ENCODE measurements at regions not wholly inside any gene's neighbourhood (a gene's known extent, or its start where the extent isn't known, plus 50 kb on each side); places are given as distances from the start of the nearest gene placed in this dataset.
"Not testable (repeated sequence)": the region's sequence is repeated elsewhere in the genome, so short reads cannot be mapped to it uniquely, and the experiment has no call there.

DNA sequence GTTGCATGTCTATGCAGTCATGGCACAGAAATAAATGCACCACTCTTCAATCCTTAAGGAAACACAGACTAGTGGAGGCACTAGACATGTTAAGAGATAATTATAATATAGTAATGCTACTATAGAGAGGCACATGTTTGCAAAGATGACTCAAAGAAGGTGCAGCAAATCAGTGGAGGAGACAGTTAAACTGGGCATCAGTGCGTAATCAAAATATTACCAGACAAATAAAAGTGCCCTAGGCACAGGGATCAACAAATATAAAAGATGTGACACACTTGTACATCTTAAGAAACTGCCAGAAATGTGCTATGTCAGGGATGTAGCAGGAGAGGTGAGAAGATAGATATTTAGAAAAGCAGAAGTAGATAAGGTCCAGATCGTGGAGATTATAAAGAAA, 642.1 kb downstream of the SLCO4C1 start:
- no peak for DNase-seq (ENCODE audit: low read depth)

GRCh38 chr5:101647861-101648260, 648.2 kb downstream of the SLCO4C1 start:
- no peak for DNase-seq (ENCODE audit: low read depth)

GRCh38 chr5:101643794-101644193, 652.3 kb downstream of the SLCO4C1 start:
- DNase-seq (ENCODE audit: low read depth) = no peak

DNA sequence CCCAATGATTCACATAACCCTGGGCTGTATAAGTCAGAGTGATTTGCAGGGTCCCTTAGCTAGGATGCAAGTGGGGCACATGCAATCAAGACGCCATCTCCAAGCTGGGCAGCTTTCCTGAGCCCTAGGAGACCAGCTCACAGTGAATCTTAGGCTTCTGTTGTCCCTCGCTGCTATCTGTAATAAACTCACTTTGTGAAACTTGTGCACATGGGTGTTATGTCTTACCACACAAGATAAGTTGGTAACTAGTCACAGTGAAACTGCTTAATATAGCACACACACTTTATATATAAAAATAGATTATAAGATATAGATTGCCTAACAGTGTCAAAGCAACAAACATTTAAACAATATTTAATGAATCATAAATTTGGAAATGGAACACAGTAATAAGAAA, 658.5 kb downstream of the SLCO4C1 start:
- no peak for DNase-seq (ENCODE audit: low read depth)

DNA sequence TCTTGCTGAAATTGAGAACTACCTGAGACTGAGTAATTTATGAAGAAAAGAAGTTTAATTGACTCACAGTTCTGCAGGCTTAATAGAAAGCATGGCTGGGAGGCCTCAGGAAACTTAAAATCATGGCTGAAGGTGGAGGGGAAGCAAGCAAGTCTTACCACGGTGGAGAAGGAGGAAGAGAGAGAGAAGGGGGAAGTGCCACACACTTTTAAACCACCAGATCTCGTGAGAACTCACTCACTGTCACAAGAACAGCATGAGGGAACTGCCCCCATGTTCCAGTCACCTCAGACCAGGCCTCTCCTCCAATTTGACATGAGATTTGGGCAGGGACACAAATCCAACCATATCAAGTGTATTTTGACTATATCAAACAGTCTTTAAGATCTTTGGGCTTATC, 668.3 kb downstream of the SLCO4C1 start:
- not testable (repeated sequence) for DNase-seq (ENCODE audit: low read depth)

- no peak for DNase-seq (ENCODE audit: low read depth)
Observed at GRCh38 chr5:101626572-101626971, 669.5 kb downstream of the SLCO4C1 start.

- DNase-seq (ENCODE audit: low read depth) = no peak
Observed at GRCh38 chr5:101611039-101611438, 685.0 kb downstream of the SLCO4C1 start.

DNA sequence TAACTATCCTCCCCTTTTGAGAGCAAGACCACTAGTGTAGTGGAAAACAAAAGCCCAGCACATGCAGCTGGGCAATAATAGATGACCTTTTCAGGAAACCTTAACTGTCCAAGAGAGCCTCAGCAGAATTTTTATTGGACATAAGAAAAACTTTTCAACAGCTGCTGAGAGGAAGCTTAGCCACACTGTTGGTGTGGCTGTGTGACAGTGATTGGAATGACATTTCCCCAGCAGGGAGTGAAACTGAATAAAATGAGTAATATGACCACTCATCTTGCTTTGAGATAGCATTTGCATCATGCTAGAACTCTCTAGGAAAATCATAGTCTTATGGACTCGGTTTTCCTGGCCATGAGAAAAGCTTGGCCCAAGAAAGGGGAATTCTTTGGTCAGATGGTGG, 687.8 kb downstream of the SLCO4C1 start:
- DNase-seq (ENCODE audit: low read depth) = no peak

DNA sequence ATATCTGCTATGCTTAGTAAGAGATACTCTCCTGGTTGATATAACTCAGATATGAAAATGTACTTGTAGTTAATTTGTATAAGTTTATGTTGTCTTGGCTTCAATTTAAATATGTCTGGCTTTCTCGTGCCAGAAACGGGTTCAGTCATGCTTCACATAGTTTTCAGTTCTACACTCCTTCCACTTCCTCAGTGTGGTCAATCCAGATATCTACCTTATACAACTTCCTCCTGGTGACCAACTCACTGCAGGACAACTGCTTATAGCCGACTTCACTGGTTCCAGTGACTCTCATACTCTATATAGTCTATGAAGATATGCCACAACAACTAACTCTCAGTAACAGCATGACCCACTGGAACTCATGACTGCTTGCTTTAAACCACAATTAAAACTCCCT, 690.4 kb downstream of the SLCO4C1 start:
- no peak for DNase-seq (ENCODE audit: low read depth)

GRCh38 chr5:101600614-101601013, 695.5 kb downstream of the SLCO4C1 start:
- DNase-seq (ENCODE audit: low read depth) = no peak

DNA sequence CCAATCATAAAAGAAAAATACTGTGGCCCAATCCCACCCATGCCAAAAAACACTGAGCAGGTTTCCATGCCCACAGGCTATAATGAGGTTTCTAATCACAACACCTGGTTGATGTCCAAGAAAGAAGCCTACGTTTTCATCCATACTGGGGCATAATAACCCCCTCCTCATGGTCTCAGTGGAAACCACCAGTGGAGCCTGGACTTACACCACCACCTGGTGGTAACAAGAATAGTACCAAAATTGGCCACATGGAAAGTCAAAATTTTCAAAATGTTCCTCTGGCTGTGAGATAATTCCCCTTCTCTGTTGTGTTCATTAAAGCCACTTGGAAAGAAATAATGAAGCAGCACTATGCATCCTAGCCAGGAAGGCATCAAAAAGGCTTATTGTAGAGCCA, 687.3 kb upstream of the ST8SIA4 start:
- DNase-seq (ENCODE audit: low read depth) = no peak

- no peak for DNase-seq (ENCODE audit: low read depth)
Observed at GRCh38 chr5:101585366-101585765, 682.3 kb upstream of the ST8SIA4 start.

- DNase-seq (ENCODE audit: low read depth) = no peak
Observed at GRCh38 chr5:101580591-101580990, 677.5 kb upstream of the ST8SIA4 start.

DNA sequence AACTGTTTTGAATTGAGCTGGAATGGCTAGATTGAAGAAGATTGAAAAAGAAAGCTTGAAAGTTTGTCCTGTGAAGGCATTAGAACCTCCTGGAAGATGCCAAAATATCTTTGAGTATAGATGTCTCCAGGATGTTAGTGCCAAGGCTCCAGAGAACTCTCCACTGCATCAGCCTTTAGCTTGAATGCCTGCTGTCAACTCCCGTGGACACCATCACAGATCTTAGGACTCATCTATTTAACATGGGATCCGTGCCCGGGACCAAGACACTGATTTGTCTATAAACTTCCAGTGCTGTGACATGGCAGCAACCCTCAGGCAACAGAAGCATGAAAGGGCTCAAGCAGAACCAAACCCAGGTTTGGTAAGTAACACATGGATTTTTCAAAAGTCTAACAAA, 670.9 kb upstream of the ST8SIA4 start:
- no peak for DNase-seq (ENCODE audit: low read depth)

GRCh38 chr5:101561018-101561417, 657.9 kb upstream of the ST8SIA4 start:
- no peak for DNase-seq (ENCODE audit: low read depth)

- no peak for DNase-seq (ENCODE audit: low read depth)
Observed at GRCh38 chr5:101543780-101544179, 640.7 kb upstream of the ST8SIA4 start.

GRCh38 chr5:101539315-101539714, 636.2 kb upstream of the ST8SIA4 start:
- DNase-seq (ENCODE audit: low read depth) = no peak

- DNase-seq (ENCODE audit: low read depth) = no peak
Observed at GRCh38 chr5:101535626-101536025, 632.5 kb upstream of the ST8SIA4 start.

DNA sequence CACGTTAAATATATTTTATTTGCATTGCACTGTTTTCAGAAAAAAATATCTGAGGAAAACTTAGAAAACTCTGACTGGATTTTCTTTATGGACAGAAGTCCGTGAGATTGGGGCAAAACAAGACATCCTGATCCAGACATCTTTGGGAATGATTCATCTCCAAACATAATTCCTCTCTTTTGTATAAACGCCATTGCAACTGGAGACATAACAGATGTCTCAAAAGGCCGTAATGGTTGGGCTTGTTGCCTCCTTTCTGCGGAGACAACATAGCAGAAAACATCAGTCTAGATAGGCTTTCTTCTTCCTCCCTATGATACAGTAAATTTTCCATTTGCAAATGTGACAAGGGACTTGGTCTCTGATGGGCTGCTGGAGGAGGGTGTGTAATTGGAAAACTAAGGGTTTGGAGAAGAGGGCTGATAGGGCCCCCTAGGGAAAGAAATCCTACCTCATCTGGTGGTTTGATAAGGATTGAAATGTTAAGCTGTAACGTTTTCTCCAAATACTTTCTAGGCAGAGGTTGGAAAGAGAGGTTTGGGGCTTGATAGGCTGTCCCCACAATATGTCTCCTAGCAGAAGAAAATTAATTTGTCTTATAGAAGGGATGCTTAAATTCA, 631.5 kb upstream of the ST8SIA4 start:
- DNase-seq (ENCODE audit: low read depth) = no peak

GRCh38 chr5:101532430-101532829, 629.3 kb upstream of the ST8SIA4 start:
- no peak for DNase-seq (ENCODE audit: low read depth)

DNA sequence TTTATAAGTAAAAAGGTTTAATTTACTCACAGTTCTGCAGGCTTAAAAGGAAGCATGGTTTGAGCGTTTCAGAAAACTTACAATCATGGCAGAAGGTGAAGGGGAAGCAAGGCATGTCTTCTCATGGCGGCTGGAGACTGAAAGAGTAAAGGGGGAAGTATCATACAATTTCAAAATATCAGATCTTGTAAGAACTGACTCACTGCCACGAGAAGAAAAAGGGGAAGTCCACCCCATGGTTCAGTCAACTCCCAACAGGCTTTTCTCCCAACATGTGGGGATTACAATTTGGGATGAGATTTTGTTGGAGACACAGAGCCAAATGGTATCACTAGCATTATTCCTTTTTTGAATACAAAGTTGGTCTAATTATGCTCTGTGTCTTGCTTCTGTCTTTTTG, 627.9 kb upstream of the ST8SIA4 start:
- no peak for DNase-seq (ENCODE audit: low read depth)

- DNase-seq (ENCODE audit: low read depth) = not testable (repeated sequence)
Observed at GRCh38 chr5:101529094-101529493, 626.0 kb upstream of the ST8SIA4 start.

- DNase-seq (ENCODE audit: low read depth) = no peak
Observed at GRCh38 chr5:101520417-101520816, 617.3 kb upstream of the ST8SIA4 start.

- no peak for DNase-seq (ENCODE audit: low read depth)
Observed at GRCh38 chr5:101517795-101518194, 614.7 kb upstream of the ST8SIA4 start.

- DNase-seq (ENCODE audit: low read depth) = no peak
Observed at GRCh38 chr5:101515721-101516120, 612.6 kb upstream of the ST8SIA4 start.
